HG03565 (cell line): ENCODE measurements at regions not wholly inside any gene's neighbourhood (a gene's known extent, or its start where the extent isn't known, plus 50 kb on each side); places are given as distances from the start of the nearest gene placed in this dataset.
"Not testable (repeated sequence)": the region's sequence is repeated elsewhere in the genome, so short reads cannot be mapped to it uniquely, and the experiment has no call there.

Source experiments
- ATAC-seq: cut with Tn5 transposase; IDR thresholded peaks from one replicate; pipeline ENCODE4 v1.9.1; 2021; ENCODE audit warnings: mild to moderate bottlenecking, moderate library complexity; ENCODE audit not compliant: unreplicated experiment

GRCh38 chr17:21780919-21781665 lies 88.8 kb downstream of the KCNJ18 start:
- ATAC-seq, result not testable (repeated sequence)

GRCh38 chr17:21781666-21782024 lies 89.3 kb downstream of the KCNJ18 start:
- ATAC-seq, result not testable (repeated sequence)

GRCh38 chr17:21782107-21782506 lies 89.8 kb downstream of the KCNJ18 start:
- not testable (repeated sequence) for ATAC-seq

GRCh38 chr17:21782604-21783003 lies 90.3 kb downstream of the KCNJ18 start:
- ATAC-seq, result not testable (repeated sequence)

GRCh38 chr17:21783017-21783416 lies 90.7 kb downstream of the KCNJ18 start:
- not testable (repeated sequence) for ATAC-seq

GRCh38 chr17:21814272-21814671 lies 121.9 kb downstream of the KCNJ18 start:
- ATAC-seq, result not testable (repeated sequence)

- no peak for ATAC-seq
Measured at GRCh38 chr17:21814776-21815175, 122.5 kb downstream of the KCNJ18 start.

- no peak for ATAC-seq
Measured at GRCh38 chr17:21815352-21816063, 123.2 kb downstream of the KCNJ18 start.

- ATAC-seq, result no peak
Measured at GRCh38 chr17:21816592-21817567, 124.6 kb downstream of the KCNJ18 start.

- no peak for ATAC-seq
Measured at GRCh38 chr17:21817791-21818364, 125.6 kb downstream of the KCNJ18 start.

- ATAC-seq, result no peak
Measured at GRCh38 chr17:21823090-21823489, 130.8 kb downstream of the KCNJ18 start.

GRCh38 chr17:21823643-21824042 lies 131.3 kb downstream of the KCNJ18 start:
- ATAC-seq, result no peak

GRCh38 chr17:21841839-21842238 lies 149.5 kb downstream of the KCNJ18 start:
- ATAC-seq, result no peak

- ATAC-seq, result no peak
Measured at GRCh38 chr17:21842332-21843317, 150.3 kb downstream of the KCNJ18 start.

GRCh38 chr17:21843318-21843865 lies 151.1 kb downstream of the KCNJ18 start:
- ATAC-seq, result no peak

- no peak for ATAC-seq
Measured at GRCh38 chr17:21843951-21844590, 151.7 kb downstream of the KCNJ18 start.

GRCh38 chr17:21848510-21848909 lies 156.2 kb downstream of the KCNJ18 start:
- ATAC-seq, result not testable (repeated sequence)

- not testable (repeated sequence) for ATAC-seq
Measured at GRCh38 chr17:21849030-21849429, 156.7 kb downstream of the KCNJ18 start.

- ATAC-seq, result not testable (repeated sequence)
Measured at GRCh38 chr17:21850614-21851013, 158.3 kb downstream of the KCNJ18 start.
